Thoracic aorta (tissue), 2 donors: ENCODE measurements at regions not wholly inside any gene's neighbourhood (a gene's known extent, or its start where the extent isn't known, plus 50 kb on each side); places are given as distances from the start of the nearest gene placed in this dataset.

Source experiments
- ATAC-seq: fragments of 150-250 bp; one replicate; pipeline ENCODE4 v1.8.0; 2017; ENCODE audit warnings: low read depth; ENCODE audit not compliant: insufficient number of reproducible peaks, low FRiP score
- DNase-seq: peaks from one replicate; pipeline ENCODE4 v3.0.0-alpha.2; 2020; ENCODE audit warnings: low spot score
- H3K27ac ChIP-seq, 2 donors: fragments of 200-600 bp; sonication (generic); 1 replicate in 1 of 2; 2 replicates in 1 of 2; pipeline ENCODE4 v1.5.1; 2016; ENCODE audit warnings: mild to moderate bottlenecking in 2 of 2, moderate library complexity in 2 of 2
- H3K27me3 ChIP-seq: fragments of 200-600 bp; sonication (generic); replicated peaks from 2 replicates; pipeline ENCODE4 v1.6.0; 2016; ENCODE audit warnings: mild to moderate bottlenecking; ENCODE audit not compliant: insufficient read depth
- H3K36me3 ChIP-seq: fragments of 200-600 bp; sonication (generic); one replicate; pipeline ENCODE4 v1.5.1; 2016
- H3K4me1 ChIP-seq, 2 donors: fragments of 200-600 bp; sonication (generic); 1 replicate in 1 of 2; 2 replicates in 1 of 2; pipeline versions ENCODE4 v1.5.1 to v1.6.0; 2016; ENCODE audit warnings: low read depth in 2 of 2, mild to moderate bottlenecking in 1 of 2; ENCODE audit not compliant: control insufficient read depth in 1 of 2
- H3K4me3 ChIP-seq: fragments of 200-600 bp; sonication (generic); 2 replicates; pipeline ENCODE4 v1.5.1; 2016; ENCODE audit warnings: mild to moderate bottlenecking
- H3K9me3 ChIP-seq: fragments of 200-600 bp; sonication (generic); 2 replicates; pipeline ENCODE4 v1.5.1; 2016
- CTCF ChIP-seq: fragments of 200-600 bp; sonication (generic); IDR thresholded peaks from one replicate; pipeline ENCODE4 v1.5.1; 2019; ENCODE audit warnings: antibody characterized with exemption

GRCh38 chr1:221919341-221919740 is 177.5 kb upstream of the DUSP10 start:
- no peak overlapping the region for H3K27ac ChIP-seq
- TF ChIP-seq CTCF: no peak
- ATAC-seq (no peak), DNase-seq (no peak)
- H3K36me3 ChIP-seq: no peaks in the 10 kb centered on the region
- H3K9me3 ChIP-seq: no peaks in the 10 kb centered on the region
- H3K4me1 ChIP-seq: no peaks in the 10 kb centered on the region
- H3K27me3 ChIP-seq: no peaks in the 10 kb centered on the region
- H3K4me3 ChIP-seq: no peak overlapping the region

GRCh38 chr1:221916176-221916575 is 174.3 kb upstream of the DUSP10 start:
- Histone ChIP-seq H3K27me3 (no peaks in the 10 kb centered on the region), H3K9me3 (no peaks in the 10 kb centered on the region), H3K36me3 (no peaks in the 10 kb centered on the region), H3K4me3 (no peak overlapping the region), H3K27ac (no peak overlapping the region), H3K4me1 (no peaks in the 10 kb centered on the region)
- no peak for ATAC-seq
- no peak for TF ChIP-seq CTCF
- no peak for DNase-seq

GRCh38 chr1:221915764-221916163 is 173.9 kb upstream of the DUSP10 start:
- Histone ChIP-seq H3K27ac (no peak overlapping the region), H3K27me3 (no peaks in the 10 kb centered on the region), H3K36me3 (no peaks in the 10 kb centered on the region), H3K9me3 (no peaks in the 10 kb centered on the region), H3K4me1 (no peaks in the 10 kb centered on the region), H3K4me3 (no peak overlapping the region)
- no peak for ATAC-seq
- TF ChIP-seq CTCF: no peak
- DNase-seq: no peak

- no peaks in the 10 kb centered on the region for H3K9me3 ChIP-seq
- no peak overlapping the region for H3K27ac ChIP-seq
- no peaks in the 10 kb centered on the region for H3K27me3 ChIP-seq
- no peak for DNase-seq
- H3K4me3 ChIP-seq: no peak overlapping the region
- no peaks in the 10 kb centered on the region for H3K4me1 ChIP-seq
- no peak for TF ChIP-seq CTCF
- no peak for ATAC-seq
- no peaks in the 10 kb centered on the region for H3K36me3 ChIP-seq
Measured at GRCh38 chr1:221913351-221913892, 171.5 kb upstream of the DUSP10 start.

GRCh38 chr1:221912230-221912629 is 170.3 kb upstream of the DUSP10 start:
- TF ChIP-seq CTCF: no peak
- no peak overlapping the region for H3K4me3 ChIP-seq
- no peak overlapping the region for H3K27ac ChIP-seq
- no peaks in the 10 kb centered on the region for H3K27me3 ChIP-seq
- H3K4me1 ChIP-seq: no peaks in the 10 kb centered on the region
- no peaks in the 10 kb centered on the region for H3K9me3 ChIP-seq
- no peak for ATAC-seq
- no peak for DNase-seq
- no peaks in the 10 kb centered on the region for H3K36me3 ChIP-seq
